Stomach (tissue), 8 donors: ENCODE measurements at regions not wholly inside any gene's neighbourhood (a gene's known extent, or its start where the extent isn't known, plus 50 kb on each side); places are given as distances from the start of the nearest gene placed in this dataset.
A peak's percentile ranks its signal among the peaks of the same experiment; 100 is the strongest.

Experiments used
- DNase-seq, 2 donors: peaks; one replicate each; pipeline versions ENCODE4 v3.0.0 to v3.0.0-alpha.2; 2013 to 2019
- H3K27ac ChIP-seq, 5 donors: fragments of 200-600 bp in 4 of 5; sonication (generic) in 4 of 5; one replicate each; pipeline ENCODE4 v1.5.1; 2013 to 2019; ENCODE audit warnings: mild to moderate bottlenecking in 1 of 5, moderate library complexity in 1 of 5
- H3K27me3 ChIP-seq, 3 donors: fragments of 200-600 bp; sonication (generic); one replicate each; pipeline ENCODE4 v1.5.1; 2017 to 2019; ENCODE audit warnings: mixed run types in 1 of 3
- H3K36me3 ChIP-seq, 4 donors: fragments of 200-600 bp; sonication (generic); 1 replicate in 3 of 4; 2 replicates in 1 of 4; pipeline ENCODE4 v1.5.1; 2016 to 2019
- H3K4me1 ChIP-seq, 4 donors: fragments of 200-600 bp; sonication (generic); one replicate each; pipeline ENCODE4 v1.5.1; 2016 to 2019
- H3K4me3 ChIP-seq, 4 donors: fragments of 200-600 bp; sonication (generic) in 3 of 4; one replicate each; pipeline ENCODE4 v1.5.1; 2016 to 2019; ENCODE audit warnings: mild to moderate bottlenecking in 1 of 4
- H3K9me3 ChIP-seq, 4 donors: fragments of 200-600 bp; sonication (generic); one replicate each; pipeline ENCODE4 v1.5.1; 2016 to 2019
- EP300 ChIP-seq: sonication (generic); formaldehyde crosslinking; IDR thresholded peaks from one replicate; pipeline ENCODE4 v1.6.1; 2017; ENCODE audit warnings: antibody characterized with exemption
- POLR2A ChIP-seq, 4 donors: fragments of 450-650 bp; IDR thresholded peaks; one replicate each; pipeline ENCODE4 v1.6.1; 2016; ENCODE audit warnings: antibody characterized with exemption in 4 of 4, control low read depth in 2 of 4, mild to moderate bottlenecking in 1 of 4, moderate library complexity in 1 of 4
- POLR2AphosphoS5 ChIP-seq, 3 donors: sonication (generic); formaldehyde crosslinking; IDR thresholded peaks; one replicate each; pipeline ENCODE4 v1.6.1; 2016; ENCODE audit warnings: antibody characterized with exemption in 3 of 3
- WGBS, 5 donors: extraction: QIAGEN DNeasy Blood & Tissue Kit in 3 of 5; methylation state at CpG; one replicate each; pipeline versions ENCODE4 v1.1.5 to v1.1.7; 2013 to 2018; 5-methylcytosine and 5-hydroxymethylcytosine counted together
- intact Hi-C: fragments of 100-400 bp; cut with DNase I; formaldehyde crosslinking; loops from one replicate; pipeline ENCODE4 v1.15.1; 2023; ENCODE audit warnings: low total_unique reads
- TF ChIP-seq, protein P1 (sequence below), 7 experiments: fragments of 450-650 bp in 4 of 7; fragments of 200-600 bp in 3 of 7; sonication (generic) in 3 of 7; IDR thresholded peaks; one replicate each; pipeline ENCODE4 v1.5.1; 2016 to 2019; ENCODE audit warnings: antibody characterized with exemption in 7 of 7, control low read depth in 2 of 7, mild to moderate bottlenecking in 1 of 7
- donor health status: healthy with polysubstance abuse.
- donor health status: Bipolar disorder and iron deficiency.
- donor health status: healthy.

DNA sequence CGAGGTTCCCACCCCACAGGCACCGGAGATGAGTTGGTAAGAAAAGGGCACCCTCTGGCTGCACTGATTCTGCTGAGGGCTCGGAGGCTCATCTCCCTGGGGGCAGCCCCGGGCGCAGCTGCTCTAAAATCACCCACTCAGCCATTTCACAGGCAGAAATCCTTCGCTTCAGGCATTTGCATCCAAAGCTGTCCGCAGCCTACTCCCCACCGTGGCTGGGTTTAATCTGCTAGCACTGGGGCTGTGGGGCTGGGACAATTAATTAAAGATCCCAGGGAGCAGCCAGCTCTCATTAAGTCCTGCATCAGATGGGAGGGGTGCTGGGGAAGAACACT lies 104.3 kb upstream of the PRR20G start:
- no peak for DNase-seq
- TF ChIP-seq EP300, result no peak
- no peak for TF ChIP-seq POLR2AphosphoS5 (IDR thresholded peaks at IDR 0.05)
- TF ChIP-seq, protein P1, sequence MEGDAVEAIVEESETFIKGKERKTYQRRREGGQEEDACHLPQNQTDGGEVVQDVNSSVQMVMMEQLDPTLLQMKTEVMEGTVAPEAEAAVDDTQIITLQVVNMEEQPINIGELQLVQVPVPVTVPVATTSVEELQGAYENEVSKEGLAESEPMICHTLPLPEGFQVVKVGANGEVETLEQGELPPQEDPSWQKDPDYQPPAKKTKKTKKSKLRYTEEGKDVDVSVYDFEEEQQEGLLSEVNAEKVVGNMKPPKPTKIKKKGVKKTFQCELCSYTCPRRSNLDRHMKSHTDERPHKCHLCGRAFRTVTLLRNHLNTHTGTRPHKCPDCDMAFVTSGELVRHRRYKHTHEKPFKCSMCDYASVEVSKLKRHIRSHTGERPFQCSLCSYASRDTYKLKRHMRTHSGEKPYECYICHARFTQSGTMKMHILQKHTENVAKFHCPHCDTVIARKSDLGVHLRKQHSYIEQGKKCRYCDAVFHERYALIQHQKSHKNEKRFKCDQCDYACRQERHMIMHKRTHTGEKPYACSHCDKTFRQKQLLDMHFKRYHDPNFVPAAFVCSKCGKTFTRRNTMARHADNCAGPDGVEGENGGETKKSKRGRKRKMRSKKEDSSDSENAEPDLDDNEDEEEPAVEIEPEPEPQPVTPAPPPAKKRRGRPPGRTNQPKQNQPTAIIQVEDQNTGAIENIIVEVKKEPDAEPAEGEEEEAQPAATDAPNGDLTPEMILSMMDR (IDR thresholded peaks at IDR 0.05), result no peak
- no peak for TF ChIP-seq POLR2A (IDR thresholded peaks at IDR 0.05)
- intact Hi-C loops, result no loop called here
- H3K36me3 ChIP-seq, result no peaks in the 10 kb centered on the region
- H3K4me1 ChIP-seq, result no peaks in the 10 kb centered on the region
- H3K27me3 ChIP-seq, result peaks cover 0 to 100% (median 21%) of the 10 kb centered on the region in 3 donors
- no peak overlapping the region for H3K27ac ChIP-seq
- H3K4me3 ChIP-seq, result no peak overlapping the region
- H3K9me3 ChIP-seq, result no peaks in the 10 kb centered on the region
- 66 to 79% (median 71%) methylated on average over 6 to 8 of the region's 8 CpGs for WGBS, 5 donors

- no peak for DNase-seq
- Histone ChIP-seq H3K36me3 (no peaks in the 10 kb centered on the region), H3K9me3 (no peaks in the 10 kb centered on the region), H3K4me3 (no peak overlapping the region), H3K4me1 (no peaks in the 10 kb centered on the region), H3K27me3 (peaks cover 0 to 100% (median 21%) of the 10 kb centered on the region in 3 donors), H3K27ac (no peak overlapping the region)
- TF ChIP-seq POLR2A (IDR thresholded peaks at IDR 0.05), result no peak
- TF ChIP-seq, protein P1 (IDR thresholded peaks at IDR 0.05), result no peak
- TF ChIP-seq POLR2AphosphoS5 (IDR thresholded peaks at IDR 0.05), result no peak
- TF ChIP-seq EP300, result no peak
- WGBS, 5 donors, result 58 to 71% (median 60%) methylated on average over 8 to 14 of the region's 14 CpGs
- intact Hi-C loops, result no loop called here
Observed at GRCh38 chr3:127391436-127392155, 103.8 kb upstream of the PRR20G start.

DNA sequence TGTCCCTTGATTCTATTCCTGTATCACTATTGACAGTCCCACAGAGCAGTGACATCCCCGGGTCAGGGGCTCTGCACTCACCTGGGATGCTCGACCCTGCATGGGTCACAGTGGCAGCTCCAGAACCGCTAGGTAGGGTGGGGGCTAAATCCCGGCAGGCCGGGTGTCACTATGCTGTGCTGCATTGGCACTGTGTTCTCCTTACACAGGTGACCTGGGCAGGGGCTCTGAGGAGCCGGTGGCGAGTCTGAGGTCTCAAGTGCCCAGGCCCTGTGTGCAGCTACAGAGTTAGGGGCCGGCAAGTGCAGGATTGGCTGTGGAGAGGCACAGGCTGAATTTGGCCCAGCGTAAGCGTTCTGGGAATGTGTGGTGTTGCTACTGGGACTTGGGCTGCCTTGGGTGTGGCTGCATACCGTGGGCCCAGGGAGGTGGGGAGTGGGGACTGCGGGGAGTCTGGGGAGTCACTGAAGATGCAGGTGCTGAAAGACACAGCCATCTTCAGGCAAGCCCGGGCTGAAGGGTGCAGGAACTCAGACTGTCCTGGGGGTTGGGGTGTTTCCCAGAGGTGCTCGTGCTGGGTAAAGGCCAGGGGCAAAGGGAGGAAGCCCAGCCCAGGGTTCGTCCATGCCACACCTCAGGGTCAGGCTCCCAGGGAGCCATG lies 102.6 kb upstream of the PRR20G start:
- no peaks in the 10 kb centered on the region for H3K4me1 ChIP-seq
- no peak overlapping the region for H3K4me3 ChIP-seq
- TF ChIP-seq EP300, result no peak
- TF ChIP-seq, protein P1 (IDR thresholded peaks at IDR 0.05), result no peak
- no peak for TF ChIP-seq POLR2AphosphoS5 (IDR thresholded peaks at IDR 0.05)
- TF ChIP-seq POLR2A (IDR thresholded peaks at IDR 0.05), result no peak
- intact Hi-C loops, result no loop called here
- H3K36me3 ChIP-seq, result no peaks in the 10 kb centered on the region
- H3K9me3 ChIP-seq, result no peaks in the 10 kb centered on the region
- H3K27me3 ChIP-seq, result peaks cover 0 to 99% (median 16%) of the 10 kb centered on the region in 3 donors
- H3K27ac ChIP-seq, result no peak overlapping the region
- peak in 1 of 2 donors; percentile 14 for DNase-seq
- 66 to 81% (median 68%) methylated on average over 12 to 15 of the region's 15 CpGs for WGBS, 5 donors

- intact Hi-C loops, result no loop called here
- TF ChIP-seq POLR2A (IDR thresholded peaks at IDR 0.05), result no peak
- no peak for TF ChIP-seq EP300
- no peak for TF ChIP-seq POLR2AphosphoS5 (IDR thresholded peaks at IDR 0.05)
- TF ChIP-seq, protein P1 (IDR thresholded peaks at IDR 0.05), result no peak
- Histone ChIP-seq H3K27ac (no peak overlapping the region), H3K4me3 (no peak overlapping the region), H3K27me3 (peaks cover 0 to 97% (median 16%) of the 10 kb centered on the region in 3 donors), H3K9me3 (no peaks in the 10 kb centered on the region), H3K4me1 (no peaks in the 10 kb centered on the region), H3K36me3 (no peaks in the 10 kb centered on the region)
- DNase-seq, result no peak
- 64 to 82% (median 79%) methylated on average over 1 to 2 of the region's 2 CpGs for WGBS, 5 donors
Observed at GRCh38 chr3:127389913-127390312, 102.1 kb upstream of the PRR20G start.
